MM.1S (cell line): ENCODE measurements at regions not wholly inside any gene's neighbourhood (a gene's known extent, or its start where the extent isn't known, plus 50 kb on each side); places are given as distances from the start of the nearest gene placed in this dataset.

ENCODE experiments used
- DNase-seq: peaks from one replicate; pipeline ENCODE4 v3.0.0-alpha.2; 2015
- H2AFZ ChIP-seq: fragments of 300-600 bp; sonication (generic); 2 replicates; pipeline ENCODE4 v1.6.0; 2016; ENCODE audit warnings: antibody characterized with exemption, low read length
- H3F3A ChIP-seq: fragments of 300-600 bp; sonication (generic); 2 replicates; pipeline ENCODE4 v1.6.1; 2016; ENCODE audit warnings: mild to moderate bottlenecking, antibody characterized with exemption, low read length, moderate library complexity, mixed read lengths; ENCODE audit not compliant: insufficient read depth
- H3K27ac ChIP-seq: fragments of 300-600 bp; sonication (generic); 2 replicates; pipeline ENCODE4 v1.5.1; 2016; ENCODE audit warnings: mild to moderate bottlenecking, low read length
- H3K27me3 ChIP-seq: fragments of 300-600 bp; sonication (generic); replicated peaks from 2 replicates; pipeline ENCODE4 v1.6.0; 2016; ENCODE audit warnings: low read length; ENCODE audit not compliant: insufficient read depth
- H3K36me3 ChIP-seq: fragments of 300-600 bp; sonication (generic); replicated peaks from 2 replicates; pipeline ENCODE4 v1.6.1; 2016; ENCODE audit warnings: mild to moderate bottlenecking, low read length, mixed read lengths; ENCODE audit not compliant: insufficient read depth
- H3K4me1 ChIP-seq: fragments of 300-600 bp; sonication (generic); 2 replicates; pipeline ENCODE4 v1.6.1; 2016; ENCODE audit warnings: low read length, mixed read lengths
- H3K4me2 ChIP-seq: fragments of 300-600 bp; sonication (generic); 2 replicates; pipeline ENCODE4 v1.6.0; 2016; ENCODE audit warnings: low read depth, low read length
- H3K4me3 ChIP-seq: fragments of 300-600 bp; sonication (generic); 2 replicates; pipeline ENCODE4 v1.5.1; 2016; ENCODE audit warnings: low read length, mixed read lengths
- H3K79me2 ChIP-seq: fragments of 300-600 bp; sonication (generic); 2 replicates; pipeline ENCODE4 v1.6.1; 2016; ENCODE audit warnings: mixed run types, low read length, mixed read lengths
- H3K9ac ChIP-seq: fragments of 300-600 bp; sonication (generic); 2 replicates; pipeline ENCODE4 v1.6.1; 2016; ENCODE audit warnings: low read length, mixed read lengths
- H3K9me2 ChIP-seq: fragments of 300-600 bp; sonication (generic); replicated peaks from 2 replicates; pipeline ENCODE4 v1.6.1; 2016; ENCODE audit warnings: mild to moderate bottlenecking, low read length, mixed read lengths; ENCODE audit not compliant: insufficient read depth
- H3K9me3 ChIP-seq: fragments of 300-600 bp; sonication (generic); replicated peaks from 2 replicates; pipeline ENCODE4 v1.6.1; 2016; ENCODE audit warnings: mild to moderate bottlenecking, low read length, mixed read lengths; ENCODE audit not compliant: insufficient read depth
- H4K20me1 ChIP-seq: fragments of 300-600 bp; sonication (generic); 2 replicates; pipeline ENCODE4 v1.6.1; 2016; ENCODE audit warnings: mild to moderate bottlenecking, low read length, moderate library complexity, mixed read lengths; ENCODE audit not compliant: insufficient read depth
- CTCF ChIP-seq: fragments of 300-600 bp; sonication (generic); IDR thresholded peaks from 2 replicates; pipeline ENCODE4 v1.5.1; 2016; ENCODE audit warnings: antibody characterized with exemption, low read length, mixed read lengths
- EZH2 ChIP-seq: fragments of 300-600 bp; sonication (generic); optimal IDR thresholded peaks from 2 replicates; pipeline ENCODE3; 2017; ENCODE audit warnings: low read depth, mild to moderate bottlenecking, antibody characterized with exemption, low read length, mixed read lengths
- EZH2phosphoT487 ChIP-seq: fragments of 300-600 bp; sonication (generic); IDR thresholded peaks from 2 replicates; pipeline ENCODE4 v1.6.1; 2018; ENCODE audit warnings: antibody characterized with exemption, low read length

- H3K27ac ChIP-seq: no peak overlapping the region
- no peak overlapping the region for H2AFZ ChIP-seq
- TF ChIP-seq EZH2: no peak
- no peak for TF ChIP-seq CTCF
- TF ChIP-seq EZH2phosphoT487: no peak
- no peaks in the 10 kb centered on the region for H3K36me3 ChIP-seq
- peak; percentile 55 for DNase-seq
- no peaks in the 10 kb centered on the region for H3K9me3 ChIP-seq
- no peaks in the 10 kb centered on the region for H4K20me1 ChIP-seq
- H3K27me3 ChIP-seq: no peaks in the 10 kb centered on the region
- peaks cover 11% of the 10 kb centered on the region; the same call in 1 of the 2 replicates for H3F3A ChIP-seq
- H3K9ac ChIP-seq: no peak overlapping the region
- H3K4me2 ChIP-seq: peak overlapping the region; percentile 9; the same call in 1 of the 2 replicates
- H3K4me1 ChIP-seq: peaks cover 24% of the 10 kb centered on the region
- H3K79me2 ChIP-seq: no peaks in the 10 kb centered on the region
- no peak overlapping the region for H3K4me3 ChIP-seq
- no peaks in the 10 kb centered on the region for H3K9me2 ChIP-seq
Observed at GRCh38 chr6:80633412-80633811, 526.9 kb downstream of the BCKDHB start.

GRCh38 chr6:80625405-80625804 is 518.9 kb downstream of the BCKDHB start:
- Histone ChIP-seq H3K79me2 (no peaks in the 10 kb centered on the region), H3K4me2 (no peak overlapping the region), H3F3A (no peaks in the 10 kb centered on the region), H2AFZ (no peak overlapping the region), H3K27me3 (no peaks in the 10 kb centered on the region), H3K9ac (no peak overlapping the region), H3K9me2 (no peaks in the 10 kb centered on the region), H4K20me1 (no peaks in the 10 kb centered on the region), H3K27ac (no peak overlapping the region), H3K9me3 (no peaks in the 10 kb centered on the region), H3K4me1 (no peaks in the 10 kb centered on the region), H3K4me3 (no peak overlapping the region), H3K36me3 (no peaks in the 10 kb centered on the region)
- TF ChIP-seq EZH2 (no peak), CTCF (no peak), EZH2phosphoT487 (no peak)
- no peak for DNase-seq

- no peaks in the 10 kb centered on the region for H4K20me1 ChIP-seq
- H3K27me3 ChIP-seq: no peaks in the 10 kb centered on the region
- TF ChIP-seq CTCF (no peak), EZH2phosphoT487 (no peak), EZH2 (no peak)
- H3K27ac ChIP-seq: no peak overlapping the region
- no peaks in the 10 kb centered on the region for H3K4me1 ChIP-seq
- H3K36me3 ChIP-seq: no peaks in the 10 kb centered on the region
- H3F3A ChIP-seq: no peaks in the 10 kb centered on the region
- H3K9ac ChIP-seq: no peak overlapping the region
- H3K4me2 ChIP-seq: no peak overlapping the region
- DNase-seq: no peak
- no peak overlapping the region for H3K4me3 ChIP-seq
- no peaks in the 10 kb centered on the region for H3K9me2 ChIP-seq
- H2AFZ ChIP-seq: no peak overlapping the region
- H3K9me3 ChIP-seq: no peaks in the 10 kb centered on the region
- H3K79me2 ChIP-seq: no peaks in the 10 kb centered on the region
Observed at GRCh38 chr6:80623066-80623815, 516.8 kb downstream of the BCKDHB start.
